Testis (tissue), 2 donors: ENCODE measurements at regions not wholly inside any gene's neighbourhood (a gene's known extent, or its start where the extent isn't known, plus 50 kb on each side); places are given as distances from the start of the nearest gene placed in this dataset.

ENCODE experiments used
- CTCF ChIP-seq, 3 experiments: fragments of 450-650 bp in 2 of 3; fragments of 200-600 bp in 1 of 3; sonication (generic) in 1 of 3; IDR thresholded peaks; one replicate each; pipeline ENCODE4 v1.5.1; 2016 to 2019; ENCODE audit warnings: antibody characterized with exemption in 3 of 3, mild to moderate bottlenecking in 2 of 3, moderate library complexity in 1 of 3
- POLR2A ChIP-seq: fragments of 450-650 bp; IDR thresholded peaks from one replicate; pipeline ENCODE4 v1.6.1; 2017; ENCODE audit warnings: antibody characterized with exemption, mild to moderate bottlenecking, moderate library complexity

GRCh38 chr14:104246401-104247335 lies 108.3 kb downstream of the KIF26A start:
- TF ChIP-seq CTCF (IDR thresholded peaks at IDR 0.05) = no peak
- TF ChIP-seq POLR2A = no peak
